ENCODE measurements at regions not wholly inside any gene's neighbourhood (a gene's known extent, or its start where the extent isn't known, plus 50 kb on each side); places are given as distances from the start of the nearest gene placed in this dataset.

DNA sequence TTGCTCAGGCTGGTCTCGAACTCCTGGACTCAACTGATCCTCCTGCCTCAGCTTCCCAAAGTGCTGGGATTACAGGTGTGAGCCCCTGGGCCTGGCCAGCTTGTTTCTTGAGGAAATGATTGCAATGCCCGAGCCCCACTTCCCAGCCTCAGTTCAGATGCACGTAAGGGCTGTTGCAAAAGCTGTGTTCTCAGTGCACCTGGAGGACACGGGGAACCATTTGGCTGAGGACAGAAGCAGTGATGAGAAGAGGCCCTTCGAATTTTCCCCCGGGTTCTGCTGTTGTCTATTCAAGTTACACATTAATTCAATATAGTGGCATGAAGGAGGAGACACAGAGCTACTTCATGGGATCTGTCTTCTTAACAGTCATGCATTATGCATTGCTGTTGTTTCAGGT is 78.8 kb upstream of the WDR26 start:
- TF ChIP-seq, protein P1, sequence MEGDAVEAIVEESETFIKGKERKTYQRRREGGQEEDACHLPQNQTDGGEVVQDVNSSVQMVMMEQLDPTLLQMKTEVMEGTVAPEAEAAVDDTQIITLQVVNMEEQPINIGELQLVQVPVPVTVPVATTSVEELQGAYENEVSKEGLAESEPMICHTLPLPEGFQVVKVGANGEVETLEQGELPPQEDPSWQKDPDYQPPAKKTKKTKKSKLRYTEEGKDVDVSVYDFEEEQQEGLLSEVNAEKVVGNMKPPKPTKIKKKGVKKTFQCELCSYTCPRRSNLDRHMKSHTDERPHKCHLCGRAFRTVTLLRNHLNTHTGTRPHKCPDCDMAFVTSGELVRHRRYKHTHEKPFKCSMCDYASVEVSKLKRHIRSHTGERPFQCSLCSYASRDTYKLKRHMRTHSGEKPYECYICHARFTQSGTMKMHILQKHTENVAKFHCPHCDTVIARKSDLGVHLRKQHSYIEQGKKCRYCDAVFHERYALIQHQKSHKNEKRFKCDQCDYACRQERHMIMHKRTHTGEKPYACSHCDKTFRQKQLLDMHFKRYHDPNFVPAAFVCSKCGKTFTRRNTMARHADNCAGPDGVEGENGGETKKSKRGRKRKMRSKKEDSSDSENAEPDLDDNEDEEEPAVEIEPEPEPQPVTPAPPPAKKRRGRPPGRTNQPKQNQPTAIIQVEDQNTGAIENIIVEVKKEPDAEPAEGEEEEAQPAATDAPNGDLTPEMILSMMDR (IDR thresholded peaks at IDR 0.05): no peak
- TF ChIP-seq POLR2A (IDR thresholded peaks at IDR 0.05): no peak
